AG09309 (cell line): ENCODE measurements at regions not wholly inside any gene's neighbourhood (a gene's known extent, or its start where the extent isn't known, plus 50 kb on each side); places are given as distances from the start of the nearest gene placed in this dataset.
"Not testable (repeated sequence)": the region's sequence is repeated elsewhere in the genome, so short reads cannot be mapped to it uniquely, and the experiment has no call there.

Source experiments
- DNase-seq: peaks from one replicate; pipeline ENCODE4 v3.0.0-alpha.2; 2010; ENCODE audit warnings: low read depth
- H3K4me3 ChIP-seq: 2 replicates; pipeline ENCODE4 v1.5.1; 2011; ENCODE audit warnings: mild to moderate bottlenecking, low read depth, low read length, moderate library complexity; ENCODE audit not compliant: control insufficient read depth
- TF ChIP-seq, protein P1 (sequence below): IDR thresholded peaks from 2 replicates; pipeline ENCODE4 v1.5.1; 2011; ENCODE audit warnings: mild to moderate bottlenecking, low read depth, low read length, inconsistent platforms; ENCODE audit not compliant: insufficient read depth, control insufficient read depth; ENCODE audit errors: missing control alignments

DNA sequence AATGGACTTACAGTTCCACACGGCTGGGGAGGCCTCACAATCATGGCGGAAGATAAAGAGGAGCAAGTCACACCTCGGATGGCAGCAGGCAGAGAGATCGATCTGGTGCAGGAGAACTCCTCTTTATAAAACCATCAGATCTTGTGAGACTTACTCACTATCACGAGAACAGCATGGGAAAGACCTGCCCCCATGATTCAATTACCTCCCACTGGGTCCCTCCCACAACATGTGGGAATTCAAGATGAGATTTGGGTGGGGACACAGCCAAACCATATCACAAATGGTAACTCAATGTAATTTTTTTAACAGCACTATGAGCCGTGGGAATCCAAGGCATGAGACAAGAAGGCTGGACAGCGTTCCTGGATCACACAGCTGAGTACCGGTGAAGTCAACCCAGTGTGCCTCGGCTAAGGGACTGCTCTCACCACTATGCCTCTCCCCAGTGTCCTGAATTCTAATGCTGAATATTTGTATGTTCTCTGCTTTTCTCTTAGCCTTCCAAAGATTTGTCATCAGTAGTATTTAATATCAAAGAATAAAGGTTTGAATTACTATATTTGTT, 84.3 kb downstream of the IRS2 start:
- not testable (repeated sequence) for DNase-seq

DNA sequence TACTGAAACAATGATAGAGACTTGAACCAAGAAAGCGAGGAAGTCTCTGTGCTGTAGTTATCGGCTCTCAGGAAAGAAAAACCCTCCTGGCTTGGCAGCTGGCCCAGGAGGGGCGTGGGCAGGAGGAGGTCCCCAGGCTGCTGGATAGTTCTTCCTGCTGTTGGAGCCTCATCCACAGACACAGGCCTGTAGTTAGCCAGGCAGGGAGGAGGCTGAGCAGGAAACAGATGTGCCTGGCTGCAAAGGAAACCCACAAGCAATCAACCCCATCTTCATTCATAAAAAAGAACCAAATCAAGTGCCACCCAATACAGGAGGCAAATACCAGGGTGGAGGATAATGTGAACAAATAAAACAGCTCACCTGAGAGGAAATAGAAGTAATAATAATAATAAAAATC, 86.2 kb downstream of the IRS2 start:
- H3K4me3 ChIP-seq, result no peak overlapping the region
- TF ChIP-seq, protein P1, sequence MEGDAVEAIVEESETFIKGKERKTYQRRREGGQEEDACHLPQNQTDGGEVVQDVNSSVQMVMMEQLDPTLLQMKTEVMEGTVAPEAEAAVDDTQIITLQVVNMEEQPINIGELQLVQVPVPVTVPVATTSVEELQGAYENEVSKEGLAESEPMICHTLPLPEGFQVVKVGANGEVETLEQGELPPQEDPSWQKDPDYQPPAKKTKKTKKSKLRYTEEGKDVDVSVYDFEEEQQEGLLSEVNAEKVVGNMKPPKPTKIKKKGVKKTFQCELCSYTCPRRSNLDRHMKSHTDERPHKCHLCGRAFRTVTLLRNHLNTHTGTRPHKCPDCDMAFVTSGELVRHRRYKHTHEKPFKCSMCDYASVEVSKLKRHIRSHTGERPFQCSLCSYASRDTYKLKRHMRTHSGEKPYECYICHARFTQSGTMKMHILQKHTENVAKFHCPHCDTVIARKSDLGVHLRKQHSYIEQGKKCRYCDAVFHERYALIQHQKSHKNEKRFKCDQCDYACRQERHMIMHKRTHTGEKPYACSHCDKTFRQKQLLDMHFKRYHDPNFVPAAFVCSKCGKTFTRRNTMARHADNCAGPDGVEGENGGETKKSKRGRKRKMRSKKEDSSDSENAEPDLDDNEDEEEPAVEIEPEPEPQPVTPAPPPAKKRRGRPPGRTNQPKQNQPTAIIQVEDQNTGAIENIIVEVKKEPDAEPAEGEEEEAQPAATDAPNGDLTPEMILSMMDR, result no peak
- DNase-seq, result no peak

More for the DNA sequence above, 84.3 kb downstream of the IRS2 start:
- not testable (repeated sequence) for H3K4me3 ChIP-seq

DNA sequence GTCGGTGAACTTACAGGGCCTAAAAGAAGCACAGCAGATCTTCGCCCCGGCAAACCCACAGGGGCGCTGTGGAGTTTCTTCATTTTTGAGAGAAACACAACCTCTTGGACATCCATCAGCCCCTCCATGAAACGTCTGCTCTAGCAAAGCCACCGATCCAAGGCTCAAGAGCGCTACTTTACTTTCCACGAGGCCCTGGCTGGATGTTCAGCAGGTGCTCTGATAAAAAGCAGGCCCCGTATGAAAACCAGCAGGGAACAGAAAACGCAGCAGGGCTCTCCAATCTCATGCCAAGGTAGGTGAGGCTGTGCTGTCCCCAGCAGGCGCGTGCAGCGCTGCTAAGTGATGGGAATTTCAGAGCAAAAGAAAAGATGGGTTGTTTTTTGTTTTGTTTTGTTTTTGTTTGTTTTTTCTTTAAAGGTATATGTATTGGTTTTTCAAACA, 86.7 kb downstream of the IRS2 start:
- TF ChIP-seq, protein P1, result no peak
- H3K4me3 ChIP-seq, result no peak overlapping the region
- DNase-seq, result no peak

DNA sequence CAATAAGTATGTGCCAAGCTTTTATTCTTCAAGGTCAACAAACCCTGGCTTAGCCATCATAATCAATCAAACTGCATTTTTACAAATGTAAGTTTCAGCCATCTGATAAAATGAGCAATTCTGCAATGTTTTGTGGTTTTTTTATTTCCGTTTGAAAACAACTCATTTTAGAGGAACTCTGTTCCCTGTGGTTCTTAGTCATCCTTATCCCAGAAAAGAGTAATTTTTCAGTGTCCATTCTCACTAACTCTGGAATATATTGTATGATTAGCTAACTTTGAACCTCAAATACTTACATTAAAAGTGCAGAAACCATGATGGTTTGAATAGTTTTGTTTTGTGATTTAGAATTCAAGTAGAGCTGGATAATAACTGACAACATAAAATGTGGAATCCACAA, 87.6 kb downstream of the IRS2 start:
- TF ChIP-seq, protein P1, result no peak
- no peak overlapping the region for H3K4me3 ChIP-seq
- DNase-seq, result peak; percentile 28

DNA sequence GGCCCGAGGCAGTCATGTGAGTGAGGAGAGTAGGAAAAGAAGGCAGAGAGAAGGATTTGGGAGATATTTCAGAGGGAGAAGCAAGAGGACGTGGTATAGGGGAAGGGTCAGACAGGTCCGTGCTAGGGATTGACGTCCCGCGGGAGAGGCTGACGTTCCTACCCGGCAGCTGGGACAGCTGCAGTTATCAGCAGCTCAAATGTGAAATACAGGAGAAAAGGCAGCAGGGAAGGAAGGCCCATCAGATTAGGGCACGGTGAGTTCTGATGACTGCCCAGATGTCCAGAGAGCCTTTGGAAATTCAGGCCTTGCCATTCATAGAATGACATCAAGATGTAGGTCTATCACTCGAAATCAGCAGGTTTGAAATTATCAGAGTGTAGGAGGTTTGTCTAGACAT, 88.4 kb downstream of the IRS2 start:
- H3K4me3 ChIP-seq, result no peak overlapping the region
- TF ChIP-seq, protein P1, result no peak

DNA sequence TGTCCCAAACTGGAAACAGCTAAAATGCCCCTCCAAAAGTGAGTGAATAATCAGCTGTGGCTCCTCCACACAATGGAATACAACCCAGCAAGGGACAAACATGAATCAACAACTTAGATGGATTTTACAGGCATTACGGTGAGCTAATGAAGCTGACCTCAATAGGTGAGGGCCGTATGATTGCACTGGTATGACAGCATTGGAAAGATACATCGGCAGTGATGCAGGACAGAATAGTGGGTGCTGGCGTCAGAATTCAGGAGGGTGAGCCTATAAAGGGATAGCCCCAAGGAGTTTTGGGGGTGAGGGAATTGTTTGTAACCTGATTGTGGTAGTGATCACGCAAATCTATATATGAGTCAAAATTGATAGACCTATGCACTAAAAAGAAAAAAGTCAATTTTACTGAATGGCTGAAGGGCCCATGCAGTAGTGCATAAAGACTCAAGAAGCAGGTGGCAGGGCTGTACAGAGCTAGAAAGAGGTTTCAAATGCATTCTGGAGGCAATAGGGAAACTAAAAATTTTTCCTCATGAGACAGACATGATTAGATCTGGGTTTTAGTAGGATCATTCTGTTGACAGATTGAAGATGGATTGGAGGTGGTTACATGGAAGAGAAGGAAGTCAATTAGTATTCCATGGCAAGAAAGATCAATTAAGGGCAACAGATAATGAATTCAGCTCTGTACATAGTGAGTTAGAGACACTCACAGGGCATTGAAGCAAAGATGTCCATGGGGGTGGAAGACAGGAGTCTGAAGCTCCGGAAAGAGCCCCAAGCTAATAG, 90.8 kb downstream of the IRS2 start:
- TF ChIP-seq, protein P1, result no peak
- H3K4me3 ChIP-seq, result no peak overlapping the region
- DNase-seq, result no peak

More for the DNA sequence above, 88.4 kb downstream of the IRS2 start:
- DNase-seq, result no peak

DNA sequence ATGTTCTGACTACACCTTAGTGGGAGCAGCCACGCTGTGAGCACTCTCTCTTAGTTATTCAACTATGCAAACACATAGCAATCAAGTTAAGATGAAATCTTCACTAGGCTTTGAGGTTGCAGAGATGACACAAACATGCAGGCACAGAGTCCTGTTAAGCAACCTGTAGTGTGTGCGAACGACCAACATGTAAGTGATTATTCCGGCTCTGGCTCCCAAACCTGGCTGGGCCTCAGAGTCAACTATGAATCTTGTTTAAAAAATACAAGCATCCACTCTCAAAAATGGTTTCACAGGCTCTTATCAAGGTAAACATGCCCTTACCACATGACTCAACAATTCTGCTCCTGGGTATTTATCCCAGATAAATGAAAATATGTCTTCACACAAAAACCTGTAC, 91.4 kb downstream of the IRS2 start:
- TF ChIP-seq, protein P1, result no peak
- H3K4me3 ChIP-seq, result no peak overlapping the region
- DNase-seq, result no peak
